Motor neuron (in vitro differentiated cells): ENCODE measurements at regions not wholly inside any gene's neighbourhood (a gene's known extent, or its start where the extent isn't known, plus 50 kb on each side); places are given as distances from the start of the nearest gene placed in this dataset.
"Not testable (repeated sequence)": the region's sequence is repeated elsewhere in the genome, so short reads cannot be mapped to it uniquely, and the experiment has no call there.

Experiments used
- ATAC-seq, 8 experiments: fragments of 200-7000 bp; cut with Tn5 transposase; replicated peaks in 6 of 8; 2 replicates each; pipeline ENCODE4 v1.8.0; 2021; ENCODE audit warnings: mild to moderate bottlenecking in 8 of 8, moderate library complexity in 8 of 8
- H3K27ac ChIP-seq, 2 donors: fragments of 250-450 bp; sonication (Bioruptor Pico); 2 replicates each; pipeline ENCODE4 v1.9.0; 2021; ENCODE audit warnings: antibody characterized with exemption in 2 of 2, mild to moderate bottlenecking in 2 of 2, moderate library complexity in 1 of 2
- H3K4me1 ChIP-seq, 2 donors: fragments of 250-450 bp; sonication (Bioruptor Pico); replicated peaks in 1 of 2; 2 replicates each; pipeline ENCODE4 v1.6.1; 2021; ENCODE audit warnings: antibody characterized with exemption in 2 of 2, mild to moderate bottlenecking in 2 of 2, moderate library complexity in 1 of 2
- H3K4me3 ChIP-seq, 5 donors: fragments of 250-450 bp; sonication (Bioruptor Pico); 2 replicates each; pipeline ENCODE4 v1.9.0; 2021; ENCODE audit warnings: antibody characterized with exemption in 5 of 5, mild to moderate bottlenecking in 5 of 5, moderate library complexity in 4 of 5
- WGBS, 10 experiments: fragments of 450-650 bp; shearing (Covaris generic); methylation state at CpG; one replicate each; pipeline ENCODE4 v1.0.0; 2022; 5-methylcytosine and 5-hydroxymethylcytosine counted together
- in situ Hi-C, 9 experiments: fragments of 400-800 bp; cut with MboI; loops; one replicate each; pipeline ENCODE4 v1.15.0; 2021; ENCODE audit warnings: low sequenced_read_pairs in 9 of 9, low pct_unique_long_range_greater_than_20kb in 2 of 9; ENCODE audit not compliant: unreplicated experiment in 9 of 9

- in situ Hi-C loops = no loop called here
- H3K27ac ChIP-seq = no peak overlapping the region
- H3K4me3 ChIP-seq = no peak overlapping the region
- no peak for ATAC-seq
- 85 to 100% (median 89%) methylated on average over 3 to 12 of the region's 22 CpGs; no CpG with 5 or more reads in 2 of the 10 experiments for WGBS, 10 experiments
- no peaks in the 10 kb centered on the region for H3K4me1 ChIP-seq
Measured at GRCh38 chr20:50435397-50436051, 74.7 kb upstream of the PTPN1 start.

GRCh38 chr20:50436052-50436656, 74.0 kb upstream of the PTPN1 start:
- no peak overlapping the region for H3K27ac ChIP-seq
- WGBS, 10 experiments = 60 to 93% (median 75%) methylated on average over 1 to 3 of the region's 6 CpGs; no CpG with 5 or more reads in 4 of the 10 experiments
- in situ Hi-C loops = no loop called here
- no peak overlapping the region for H3K4me3 ChIP-seq
- H3K4me1 ChIP-seq = no peaks in the 10 kb centered on the region
- peak in 1 of 8 experiments; percentile 38 for ATAC-seq

- ATAC-seq = no peak
- in situ Hi-C loops = no loop called here
- Histone ChIP-seq H3K4me3 (no peak overlapping the region), H3K27ac (no peak overlapping the region), H3K4me1 (no peaks in the 10 kb centered on the region)
- WGBS, 10 experiments = 72 to 100% (median 92%) methylated on average over 2 to 6 of the region's 8 CpGs; no CpG with 5 or more reads in 3 of the 10 experiments
Measured at GRCh38 chr20:50436696-50437095, 73.5 kb upstream of the PTPN1 start.

GRCh38 chr20:50438986-50439407, 71.2 kb upstream of the PTPN1 start:
- 7 to 92% (median 51%) methylated on average over 2 to 4 of the region's 9 CpGs; no CpG with 5 or more reads in 4 of the 10 experiments for WGBS, 10 experiments
- Histone ChIP-seq H3K4me3 (no peak overlapping the region), H3K27ac (no peak overlapping the region), H3K4me1 (peaks cover 0 to 3% of the 10 kb centered on the region in 2 donors)
- ATAC-seq = peak in 5 of 8 experiments; percentile 53 to 77 (median 58)
- in situ Hi-C loops = no loop called here

DNA sequence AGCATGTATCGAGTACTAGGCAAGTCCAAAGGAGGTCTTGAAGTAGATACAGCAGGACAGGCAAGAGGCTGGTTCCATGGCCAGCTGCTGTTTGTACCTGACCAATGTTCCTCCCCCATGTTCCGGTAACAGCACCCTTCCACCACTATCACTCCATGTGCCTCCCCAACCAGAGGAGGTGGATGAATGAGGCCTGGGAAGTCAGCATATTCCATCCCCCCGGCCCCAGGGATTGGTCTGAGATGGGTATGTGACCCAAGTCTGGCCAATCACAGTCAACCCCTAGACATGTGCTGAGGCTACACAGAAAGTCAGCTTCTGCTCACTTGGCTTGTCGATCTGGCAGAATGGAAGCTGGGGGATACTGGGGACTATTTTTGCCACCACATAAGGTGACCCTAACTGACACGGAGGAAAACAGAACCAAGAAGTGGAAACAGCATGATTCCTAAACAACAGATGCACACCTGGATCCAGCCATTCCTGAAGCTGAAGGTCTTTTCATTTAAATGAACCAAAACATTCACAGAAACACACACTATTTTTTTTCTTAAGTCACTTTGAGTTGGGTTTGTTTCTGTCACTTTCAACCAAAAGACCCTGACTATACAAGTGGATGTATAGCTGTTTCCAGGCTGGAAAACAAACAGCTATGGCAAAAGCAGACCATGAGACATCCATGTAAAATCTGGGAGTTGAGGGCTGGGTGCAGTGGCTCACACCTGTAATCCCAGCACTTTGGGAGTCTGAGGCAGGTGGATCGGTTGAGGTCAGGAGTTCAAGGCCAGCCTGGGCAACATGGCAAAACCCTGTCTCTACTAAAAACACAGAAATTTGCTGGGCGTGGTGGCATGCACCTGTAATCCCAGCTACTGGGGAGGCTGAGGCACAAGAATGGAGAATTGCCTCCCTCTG, 70.4 kb upstream of the PTPN1 start:
- H3K4me1 ChIP-seq = peaks cover 0 to 3% of the 10 kb centered on the region in 2 donors
- no peak overlapping the region for H3K4me3 ChIP-seq
- 73 to 100% (median 90%) methylated on average over 2 to 5 of the region's 7 CpGs; no CpG with 5 or more reads in 3 of the 10 experiments for WGBS, 10 experiments
- ATAC-seq = no peak
- in situ Hi-C loops = no loop called here
- no peak overlapping the region for H3K27ac ChIP-seq

GRCh38 chr20:50442512-50442911, 67.7 kb upstream of the PTPN1 start:
- in situ Hi-C loops = no loop called here
- ATAC-seq = no peak
- H3K4me1 ChIP-seq = peaks cover 0 to 3% of the 10 kb centered on the region in 2 donors
- H3K27ac ChIP-seq = no peak overlapping the region
- WGBS, 10 experiments = 20 to 86% (median 70%) methylated on average over 1 to 4 of the region's 4 CpGs; no CpG with 5 or more reads in 1 of the 10 experiments
- H3K4me3 ChIP-seq = no peak overlapping the region

DNA sequence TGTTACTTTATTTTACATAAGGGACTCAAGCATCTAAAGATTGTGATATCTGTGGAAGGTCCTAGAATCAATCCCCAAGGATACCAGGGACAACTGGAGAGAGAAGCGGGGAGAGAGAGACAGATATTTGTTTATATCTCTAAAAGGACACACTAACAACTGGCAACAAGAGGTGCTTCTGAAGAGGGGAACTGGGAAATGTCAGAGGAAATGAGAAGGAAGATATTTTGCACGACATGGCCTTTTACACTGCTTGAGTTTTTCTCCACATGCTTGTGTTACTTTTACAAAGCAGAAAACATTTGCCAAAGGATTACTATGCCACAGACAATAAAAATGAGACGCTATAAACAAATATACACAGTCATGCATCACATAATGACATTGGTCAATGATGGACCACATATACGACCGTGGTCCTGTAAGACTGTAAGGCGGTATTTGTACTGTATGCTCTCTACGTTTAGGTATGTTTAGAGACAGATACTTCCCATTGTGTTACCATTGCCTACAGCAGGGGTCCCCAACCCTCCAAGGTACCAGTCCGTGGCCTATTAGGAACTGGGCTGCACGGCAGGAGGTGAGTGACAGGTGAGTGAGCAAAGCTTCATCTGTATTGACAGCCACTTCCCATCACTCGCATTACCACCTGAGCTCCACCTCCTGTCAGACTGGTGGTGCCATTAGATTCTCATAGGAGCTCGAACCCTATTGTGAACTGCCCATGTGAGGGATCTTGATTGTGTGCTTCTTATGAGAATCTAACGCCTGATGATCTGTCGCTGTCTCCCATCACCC, 64.6 kb upstream of the PTPN1 start:
- in situ Hi-C loops = no loop called here
- H3K27ac ChIP-seq = no peak overlapping the region
- H3K4me1 ChIP-seq = peaks cover 0 to 3% of the 10 kb centered on the region in 2 donors
- no peak for ATAC-seq
- no peak overlapping the region for H3K4me3 ChIP-seq
- WGBS, 10 experiments = 78 to 100% (median 83%) methylated on average over 1 to 10 of the region's 13 CpGs

DNA sequence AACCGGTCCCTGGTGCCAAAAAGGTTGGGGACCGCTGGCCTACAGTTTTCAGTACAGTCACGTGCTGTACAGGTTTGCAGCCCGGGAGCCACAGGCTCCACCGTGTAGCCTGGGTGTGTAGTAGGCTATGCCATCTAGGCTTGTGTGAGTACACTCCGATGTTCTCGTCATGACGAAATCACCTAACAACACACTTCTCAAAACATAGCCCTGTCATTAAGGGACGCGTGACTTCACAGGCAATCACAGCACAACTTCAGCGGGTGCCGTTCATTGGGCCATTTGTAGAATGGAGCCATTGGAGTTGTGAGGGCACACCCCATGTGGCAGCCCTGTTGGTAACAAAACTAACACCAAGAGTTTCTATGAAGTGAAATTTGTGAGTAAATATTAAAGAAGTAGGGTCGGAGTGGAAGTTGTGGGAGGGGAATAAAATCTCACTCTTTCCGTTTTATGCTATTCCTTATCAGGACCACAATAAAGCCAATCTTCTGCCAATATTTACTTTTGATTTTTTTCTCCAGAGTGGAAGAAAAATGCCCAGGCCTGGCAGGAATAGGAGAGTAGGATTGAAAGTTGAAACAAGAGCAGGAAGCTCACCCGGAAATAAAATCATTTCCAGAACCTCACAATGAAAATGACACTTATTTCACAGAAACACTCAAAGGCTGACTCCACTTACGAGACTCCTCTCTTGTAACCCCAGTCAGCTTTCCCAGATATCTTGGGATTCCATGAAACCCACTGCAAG, 63.7 kb upstream of the PTPN1 start:
- WGBS, 10 experiments = 70 to 91% (median 89%) methylated on average over 2 to 8 of the region's 16 CpGs; no CpG with 5 or more reads in 1 of the 10 experiments
- Histone ChIP-seq H3K27ac (no peak overlapping the region), H3K4me3 (no peak overlapping the region), H3K4me1 (peaks cover 3 to 4% of the 10 kb centered on the region in 2 donors)
- ATAC-seq = peak in 1 of 8 experiments; percentile 34
- in situ Hi-C loops = no loop called here

DNA sequence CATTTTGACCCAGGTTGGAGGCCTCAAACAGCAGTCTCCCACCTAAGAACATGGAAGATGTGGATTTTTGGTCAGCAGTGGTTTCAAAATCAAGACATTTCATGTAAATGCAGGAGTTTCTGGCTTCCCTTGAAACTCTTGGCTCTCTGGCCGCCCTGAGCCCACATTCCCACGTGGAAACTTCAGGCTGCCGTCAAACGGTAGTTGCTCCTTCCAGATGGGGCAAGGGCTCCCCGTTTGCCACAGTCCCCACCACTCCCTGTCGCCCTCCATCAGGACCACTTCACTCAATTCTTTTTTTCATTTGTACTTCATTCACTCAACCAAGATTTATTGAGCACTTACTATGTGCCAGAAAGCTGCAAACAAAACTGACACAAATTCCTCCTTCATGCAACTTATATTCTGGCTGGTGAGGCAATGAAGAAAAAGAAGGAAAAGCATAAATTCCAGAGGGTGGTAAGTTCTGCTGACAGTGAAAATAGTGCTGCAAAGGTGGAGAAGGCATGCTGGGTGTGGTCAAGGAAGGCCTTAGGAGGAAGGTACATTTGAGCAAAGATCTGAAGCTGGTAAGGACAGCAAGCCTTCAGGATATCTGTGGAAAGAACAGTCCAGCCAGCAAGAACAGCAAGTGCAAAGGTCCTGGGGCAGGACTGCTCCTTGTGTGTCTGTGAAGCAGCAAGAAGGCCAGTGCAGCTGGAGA, 62.9 kb upstream of the PTPN1 start:
- Histone ChIP-seq H3K4me1 (peaks cover 3 to 4% of the 10 kb centered on the region in 2 donors), H3K27ac (no peak overlapping the region), H3K4me3 (no peak overlapping the region)
- in situ Hi-C loops = no loop called here
- WGBS, 10 experiments = 42 to 100% (median 87%) methylated on average over 1 to 6 of the region's 6 CpGs; no CpG with 5 or more reads in 4 of the 10 experiments
- no peak for ATAC-seq

- no peak overlapping the region for H3K27ac ChIP-seq
- ATAC-seq = no peak
- in situ Hi-C loops = no loop called here
- peaks cover 2 to 4% of the 10 kb centered on the region in 2 donors for H3K4me1 ChIP-seq
- 80 to 98% (median 83%) methylated on average over 1 to 4 of the region's 7 CpGs; no CpG with 5 or more reads in 3 of the 10 experiments for WGBS, 10 experiments
- H3K4me3 ChIP-seq = no peak overlapping the region
Measured at GRCh38 chr20:50447817-50448216, 62.4 kb upstream of the PTPN1 start.

GRCh38 chr20:50448625-50449403, 61.4 kb upstream of the PTPN1 start:
- in situ Hi-C loops, H3K4me1 ChIP-seq, H3K27ac ChIP-seq, H3K4me3 ChIP-seq, ATAC-seq: not testable (repeated sequence)
- WGBS, 10 experiments = 71 to 100% (median 87%) methylated on average over 3 to 5 of the region's 10 CpGs; no CpG with 5 or more reads in 3 of the 10 experiments
